ENCODE measurements at regions not wholly inside any gene's neighbourhood (a gene's known extent, or its start where the extent isn't known, plus 50 kb on each side); places are given as distances from the start of the nearest gene placed in this dataset.

- no peaks in the 10 kb centered on the region for H3K9me3 ChIP-seq (ENCODE audit: severe bottlenecking)
- H3K36me3 ChIP-seq = no peaks in the 10 kb centered on the region
- peaks cover 14% of the 10 kb centered on the region for H3K27me3 ChIP-seq (ENCODE audit: insufficient read depth, low read depth, severe bottlenecking)
- DNase-seq = no peak
- no peak overlapping the region for H3K27ac ChIP-seq
- TF ChIP-seq CTCF (IDR thresholded peaks at IDR 0.05; ENCODE audit: low read depth, low read length) = no peak
- no peak overlapping the region for H3K4me3 ChIP-seq (ENCODE audit: low read depth, low read length)
These were observed 228.9 kb upstream of the RPS6KA3 start for GRCh38 chrX:20495575-20495974.

GRCh38 chrX:20488473-20488872 lies 221.8 kb upstream of the RPS6KA3 start:
- no peak for TF ChIP-seq CTCF (IDR thresholded peaks at IDR 0.05; ENCODE audit: low read depth, low read length)
- Histone ChIP-seq H3K27me3 (ENCODE audit: insufficient read depth, low read depth, severe bottlenecking) (peaks cover 8% of the 10 kb centered on the region), H3K27ac (no peak overlapping the region), H3K9me3 (ENCODE audit: severe bottlenecking) (no peaks in the 10 kb centered on the region), H3K36me3 (no peaks in the 10 kb centered on the region), H3K4me3 (ENCODE audit: low read depth, low read length) (no peak overlapping the region)
- DNase-seq = no peak

- DNase-seq = no peak
These were observed 220.5 kb upstream of the RPS6KA3 start for GRCh38 chrX:20487227-20487626.

GRCh38 chrX:20481632-20482031 lies 214.9 kb upstream of the RPS6KA3 start:
- no peak for TF ChIP-seq CTCF (IDR thresholded peaks at IDR 0.05; ENCODE audit: low read depth, low read length)
- Histone ChIP-seq H3K27me3 (ENCODE audit: insufficient read depth, low read depth, severe bottlenecking) (peaks cover 6% of the 10 kb centered on the region), H3K4me3 (ENCODE audit: low read depth, low read length) (no peak overlapping the region), H3K36me3 (no peaks in the 10 kb centered on the region), H3K27ac (no peak overlapping the region), H3K9me3 (ENCODE audit: severe bottlenecking) (no peaks in the 10 kb centered on the region)
- no peak for DNase-seq

More at GRCh38 chrX:20487227-20487626, 220.5 kb upstream of the RPS6KA3 start:
- H3K4me3 ChIP-seq (ENCODE audit: low read depth, low read length) = no peak overlapping the region
- H3K27me3 ChIP-seq (ENCODE audit: insufficient read depth, low read depth, severe bottlenecking) = peaks cover 3% of the 10 kb centered on the region
- no peaks in the 10 kb centered on the region for H3K9me3 ChIP-seq (ENCODE audit: severe bottlenecking)
- no peaks in the 10 kb centered on the region for H3K36me3 ChIP-seq
- no peak for TF ChIP-seq CTCF (IDR thresholded peaks at IDR 0.05; ENCODE audit: low read depth, low read length)
- no peak overlapping the region for H3K27ac ChIP-seq

GRCh38 chrX:20479896-20480295 lies 213.2 kb upstream of the RPS6KA3 start:
- Histone ChIP-seq H3K27ac (no peak overlapping the region), H3K27me3 (ENCODE audit: insufficient read depth, low read depth, severe bottlenecking) (peaks cover 6% of the 10 kb centered on the region), H3K9me3 (ENCODE audit: severe bottlenecking) (no peaks in the 10 kb centered on the region), H3K36me3 (no peaks in the 10 kb centered on the region), H3K4me3 (ENCODE audit: low read depth, low read length) (no peak overlapping the region)
- no peak for TF ChIP-seq CTCF (IDR thresholded peaks at IDR 0.05; ENCODE audit: low read depth, low read length)
- DNase-seq = no peak

- no peak for TF ChIP-seq CTCF (IDR thresholded peaks at IDR 0.05; ENCODE audit: low read depth, low read length)
- no peak overlapping the region for H3K4me3 ChIP-seq (ENCODE audit: low read depth, low read length)
- no peaks in the 10 kb centered on the region for H3K9me3 ChIP-seq (ENCODE audit: severe bottlenecking)
- DNase-seq = no peak
- no peaks in the 10 kb centered on the region for H3K36me3 ChIP-seq
- H3K27me3 ChIP-seq (ENCODE audit: insufficient read depth, low read depth, severe bottlenecking) = peaks cover 6% of the 10 kb centered on the region
- H3K27ac ChIP-seq = no peak overlapping the region
These were observed 212.3 kb upstream of the RPS6KA3 start for GRCh38 chrX:20479048-20479447.

Measured in WERI-Rb-1 (cell line).